ENCODE measurements at regions not wholly inside any gene's neighbourhood (a gene's known extent, or its start where the extent isn't known, plus 50 kb on each side); places are given as distances from the start of the nearest gene placed in this dataset.
"Not testable (repeated sequence)": the region's sequence is repeated elsewhere in the genome, so short reads cannot be mapped to it uniquely, and the experiment has no call there.

DNA sequence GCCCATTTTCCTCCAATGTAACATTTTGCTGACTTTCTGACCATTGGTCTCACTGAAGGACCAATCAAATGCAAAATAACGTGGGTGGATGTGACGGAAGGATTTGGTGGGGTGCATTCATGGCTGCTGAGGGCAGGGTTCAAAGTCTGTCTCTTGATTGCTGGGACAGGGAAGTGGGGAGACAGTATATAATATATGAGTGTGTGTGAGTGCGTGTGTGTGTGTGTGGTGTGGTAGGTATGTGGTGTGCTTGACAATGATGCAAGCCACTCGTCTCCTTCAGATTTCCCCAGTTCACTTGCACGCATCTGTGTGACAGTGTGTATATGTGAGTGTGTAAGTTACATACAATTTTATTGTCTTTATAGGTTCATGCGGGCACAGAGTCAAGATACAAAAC, 477.3 kb downstream of the DIRAS2 start:
- DNase-seq: no peak
- Mint-ChIP-seq H3K4me3 (no peak overlapping the region), H3K36me3 (no peaks in the 10 kb centered on the region), H3K4me1 (no peaks in the 10 kb centered on the region), H3K9me3 (no peaks in the 10 kb centered on the region), H3K27ac (no peak overlapping the region), H3K27me3 (peaks cover 4% of the 10 kb centered on the region)
- CTCF ChIA-PET: no interaction called here

DNA sequence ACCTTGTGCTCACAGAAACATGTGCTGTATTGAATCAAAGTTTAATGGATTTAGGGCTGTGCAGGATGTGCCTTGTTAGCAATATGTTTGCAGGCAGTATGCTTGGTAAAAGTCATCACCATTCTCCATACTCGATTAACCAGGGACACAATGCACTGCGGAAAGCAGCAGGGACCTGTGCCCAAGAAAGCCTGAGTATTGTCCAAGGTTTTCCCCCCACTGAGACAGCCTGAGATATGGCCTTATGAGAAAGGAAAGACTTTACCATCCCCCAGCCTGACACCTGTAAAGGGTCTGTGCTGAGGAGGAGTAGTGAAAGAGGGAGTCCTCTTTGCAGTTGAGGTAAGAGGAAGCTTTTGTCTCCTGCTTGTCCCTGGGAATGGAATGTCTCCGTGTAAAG, 476.2 kb downstream of the DIRAS2 start:
- H3K9me3 Mint-ChIP-seq, CTCF ChIA-PET, DNase-seq, H3K36me3 Mint-ChIP-seq, H3K27ac Mint-ChIP-seq, H3K4me1 Mint-ChIP-seq, H3K4me3 Mint-ChIP-seq: not testable (repeated sequence)
- H3K27me3 Mint-ChIP-seq: peaks cover 15% of the 10 kb centered on the region

DNA sequence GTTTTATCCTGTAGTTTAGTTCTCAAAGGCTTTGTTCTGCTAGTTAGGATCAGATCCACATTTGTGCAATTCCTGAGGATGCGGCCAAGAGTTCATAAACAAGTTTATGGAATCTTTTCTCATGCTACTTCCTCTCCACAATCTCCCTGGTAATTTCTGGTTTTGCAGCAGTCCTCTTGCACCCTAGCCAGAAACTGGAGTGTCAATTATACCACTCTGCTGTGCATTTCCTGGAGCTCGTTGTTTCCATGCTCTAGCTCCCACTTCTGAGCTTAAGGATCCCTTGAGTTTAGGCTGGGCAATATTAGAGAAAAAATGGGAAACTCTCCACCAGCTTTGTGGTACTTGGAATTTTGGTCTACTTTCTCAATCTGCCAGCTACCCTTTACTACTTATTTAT, 474.7 kb downstream of the DIRAS2 start:
- Mint-ChIP-seq H3K9me3 (no peaks in the 10 kb centered on the region), H3K4me1 (no peaks in the 10 kb centered on the region), H3K27ac (no peak overlapping the region), H3K4me3 (no peak overlapping the region), H3K27me3 (peaks cover 17% of the 10 kb centered on the region), H3K36me3 (no peaks in the 10 kb centered on the region)
- CTCF ChIA-PET: no interaction called here
- DNase-seq: no peak

DNA sequence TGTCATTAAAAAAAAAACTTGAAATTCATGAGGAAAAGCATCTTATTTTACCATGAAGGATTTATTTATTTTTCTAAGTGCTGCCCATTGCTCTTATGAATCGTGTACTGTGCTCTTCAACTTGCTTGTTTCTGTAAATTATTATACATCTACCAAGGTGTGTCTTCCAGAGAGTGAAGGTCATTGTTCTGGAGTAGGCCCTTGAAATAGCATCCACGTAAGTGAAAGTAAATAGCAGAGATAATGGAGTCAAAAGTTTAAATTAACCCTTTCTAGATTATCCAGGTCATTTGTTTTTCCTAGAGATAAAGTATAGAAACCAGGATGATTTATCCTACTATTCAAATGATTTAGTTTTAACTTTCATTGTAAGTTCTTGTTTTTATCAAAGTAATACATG, 473.1 kb downstream of the DIRAS2 start:
- H3K4me3 Mint-ChIP-seq: no peak overlapping the region
- CTCF ChIA-PET: no interaction called here
- no peak overlapping the region for H3K27ac Mint-ChIP-seq
- H3K9me3 Mint-ChIP-seq: no peaks in the 10 kb centered on the region
- H3K4me1 Mint-ChIP-seq: no peaks in the 10 kb centered on the region
- H3K36me3 Mint-ChIP-seq: no peaks in the 10 kb centered on the region
- H3K27me3 Mint-ChIP-seq: peaks cover 17% of the 10 kb centered on the region
- no peak for DNase-seq

DNA sequence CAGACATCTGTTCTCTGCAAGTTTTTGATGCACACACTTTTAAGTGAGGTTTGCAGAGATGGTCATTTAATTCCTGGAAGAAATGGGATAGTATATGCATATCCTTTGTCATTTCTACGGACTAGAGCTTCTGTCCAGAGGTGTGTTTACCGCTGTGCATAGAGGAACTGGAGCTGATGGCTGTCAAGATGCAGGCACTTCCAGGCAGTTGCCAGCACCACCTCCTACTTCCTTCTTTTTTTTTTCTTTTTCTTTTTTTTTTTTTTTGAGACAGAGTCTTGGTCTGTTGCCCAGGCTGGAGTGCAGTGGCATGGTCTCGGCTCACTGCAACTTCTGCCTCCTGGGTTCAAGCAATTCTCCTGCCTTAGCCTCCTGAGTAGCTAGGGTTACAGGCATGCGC, 468.7 kb downstream of the DIRAS2 start:
- not testable (repeated sequence) for H3K36me3 Mint-ChIP-seq, DNase-seq, H3K4me3 Mint-ChIP-seq, H3K4me1 Mint-ChIP-seq, H3K27ac Mint-ChIP-seq, H3K9me3 Mint-ChIP-seq
- peaks cover 20% of the 10 kb centered on the region for H3K27me3 Mint-ChIP-seq
- CTCF ChIA-PET: interaction anchor here (0.7 kb wide), 1 partner anchor 601 kb away, joined by 3 read pairs; no protein-coding TSS in a partner anchor

DNA sequence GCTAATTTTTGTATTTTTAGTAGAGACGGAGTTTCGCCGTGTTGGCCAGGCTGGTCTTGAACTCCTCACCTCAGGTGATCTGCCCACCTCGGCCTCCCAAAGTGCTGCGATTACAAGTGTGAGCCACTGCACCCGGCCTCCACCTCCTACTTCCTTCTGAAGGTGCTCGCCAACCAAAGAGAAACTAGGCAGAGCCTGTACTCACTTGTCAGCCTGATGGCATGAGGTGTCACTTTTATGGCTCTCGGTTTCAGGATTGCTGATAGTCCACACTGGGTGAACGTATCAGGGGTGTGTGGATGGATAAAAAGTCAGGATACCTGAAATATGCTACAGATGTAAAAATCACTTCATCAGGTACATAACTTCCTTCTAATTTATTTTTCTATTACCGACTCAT, 468.3 kb downstream of the DIRAS2 start:
- peaks cover 20% of the 10 kb centered on the region for H3K27me3 Mint-ChIP-seq
- not testable (repeated sequence) for H3K27ac Mint-ChIP-seq, H3K9me3 Mint-ChIP-seq, H3K4me1 Mint-ChIP-seq, DNase-seq, H3K4me3 Mint-ChIP-seq, H3K36me3 Mint-ChIP-seq
- CTCF ChIA-PET: interaction anchor here (0.7 kb wide), 1 partner anchor 600 kb away, joined by 3 read pairs; no protein-coding TSS in a partner anchor

DNA sequence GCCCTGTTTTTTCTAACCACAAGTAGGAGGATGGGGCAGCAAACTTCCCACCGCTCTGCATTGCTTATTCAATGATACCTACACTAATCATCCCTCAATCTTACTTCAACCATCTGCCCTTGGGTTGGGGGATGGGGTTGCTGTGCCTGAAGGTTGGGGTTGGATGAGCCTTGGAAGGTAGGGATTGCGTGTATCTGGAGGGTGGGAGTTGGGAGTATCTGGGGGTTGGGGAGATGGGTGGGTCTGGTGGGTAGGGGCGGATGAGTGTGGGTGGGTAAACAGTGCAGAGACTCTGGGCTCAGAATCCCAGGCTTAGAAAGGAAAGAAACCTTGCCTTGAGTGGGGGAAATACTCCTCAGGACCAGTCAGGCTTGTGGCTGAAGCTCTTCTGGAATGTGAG, 467.4 kb downstream of the DIRAS2 start:
- CTCF ChIA-PET: no interaction called here
- Mint-ChIP-seq H3K36me3 (no peaks in the 10 kb centered on the region), H3K27me3 (peaks cover 19% of the 10 kb centered on the region), H3K4me3 (no peak overlapping the region), H3K27ac (no peak overlapping the region), H3K4me1 (no peaks in the 10 kb centered on the region), H3K9me3 (no peaks in the 10 kb centered on the region)
- DNase-seq: no peak

DNA sequence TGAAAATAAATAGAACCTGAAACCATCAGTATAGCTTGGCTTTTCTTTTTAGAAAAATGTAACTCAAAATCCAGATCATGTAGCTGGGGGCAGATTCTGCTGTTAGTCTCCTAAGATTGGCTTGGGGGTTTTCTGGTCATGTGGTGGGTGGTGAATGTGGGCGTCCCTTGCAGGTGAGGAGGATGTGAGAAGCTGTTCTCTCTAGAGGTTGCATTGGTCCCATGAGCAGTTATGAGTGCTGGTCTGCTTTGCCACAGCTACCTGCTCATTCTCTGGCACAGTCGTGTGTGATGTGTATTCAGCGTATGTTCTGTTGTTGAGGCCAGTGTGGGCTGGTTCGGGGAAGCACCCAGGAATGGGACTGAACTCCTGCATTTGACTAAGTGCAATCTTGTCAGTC, 466.8 kb downstream of the DIRAS2 start:
- Mint-ChIP-seq H3K36me3 (no peaks in the 10 kb centered on the region), H3K27me3 (peaks cover 13% of the 10 kb centered on the region), H3K9me3 (no peaks in the 10 kb centered on the region), H3K27ac (no peak overlapping the region), H3K4me1 (no peaks in the 10 kb centered on the region), H3K4me3 (no peak overlapping the region)
- DNase-seq: no peak
- CTCF ChIA-PET: no interaction called here

DNA sequence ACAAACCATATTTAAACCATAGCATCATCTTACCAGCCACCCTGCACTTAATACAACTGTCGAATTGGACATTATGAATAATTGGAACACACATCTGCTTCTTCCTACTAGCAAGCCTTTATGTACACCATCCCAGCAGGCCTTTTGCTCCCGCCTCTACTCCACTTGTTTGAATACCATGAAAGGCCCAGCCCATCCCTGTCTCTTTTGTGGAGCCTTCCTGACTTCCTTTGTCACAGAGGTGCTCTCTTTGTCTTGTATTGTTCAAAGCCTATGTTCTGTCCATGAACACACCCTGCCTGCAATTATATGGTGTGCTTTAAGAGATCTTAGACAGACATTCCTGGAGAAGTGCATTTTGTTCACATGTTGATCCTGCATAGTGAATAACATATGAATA, 465.7 kb downstream of the DIRAS2 start:
- Mint-ChIP-seq H3K4me3 (no peak overlapping the region), H3K27ac (no peak overlapping the region), H3K36me3 (no peaks in the 10 kb centered on the region), H3K9me3 (no peaks in the 10 kb centered on the region), H3K4me1 (no peaks in the 10 kb centered on the region), H3K27me3 (peaks cover 6% of the 10 kb centered on the region)
- DNase-seq: no peak
- CTCF ChIA-PET: no interaction called here

DNA sequence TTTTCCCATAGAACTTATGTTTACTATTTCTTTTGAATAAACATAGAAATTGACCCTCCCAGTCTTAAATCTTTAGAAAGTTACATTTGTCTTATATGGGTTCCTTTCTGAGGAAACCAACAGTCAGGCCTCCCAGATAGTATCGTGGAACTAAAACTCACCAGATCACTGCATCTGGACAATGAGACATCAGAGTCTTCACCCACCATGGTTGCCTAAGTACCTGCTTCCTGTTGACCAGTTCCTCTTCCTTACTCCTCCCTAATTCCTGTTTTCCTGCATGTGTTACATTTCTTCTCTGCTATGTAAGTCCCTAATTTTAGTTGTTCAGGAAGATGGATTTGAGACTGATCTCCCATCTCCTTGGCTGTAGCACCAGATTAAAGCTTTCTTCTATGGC, 462.2 kb downstream of the DIRAS2 start:
- Mint-ChIP-seq H3K4me3 (no peak overlapping the region), H3K27ac (no peak overlapping the region), H3K27me3 (peaks cover 5% of the 10 kb centered on the region), H3K9me3 (no peaks in the 10 kb centered on the region), H3K36me3 (no peaks in the 10 kb centered on the region), H3K4me1 (no peaks in the 10 kb centered on the region)
- no peak for DNase-seq
- CTCF ChIA-PET: no interaction called here

DNA sequence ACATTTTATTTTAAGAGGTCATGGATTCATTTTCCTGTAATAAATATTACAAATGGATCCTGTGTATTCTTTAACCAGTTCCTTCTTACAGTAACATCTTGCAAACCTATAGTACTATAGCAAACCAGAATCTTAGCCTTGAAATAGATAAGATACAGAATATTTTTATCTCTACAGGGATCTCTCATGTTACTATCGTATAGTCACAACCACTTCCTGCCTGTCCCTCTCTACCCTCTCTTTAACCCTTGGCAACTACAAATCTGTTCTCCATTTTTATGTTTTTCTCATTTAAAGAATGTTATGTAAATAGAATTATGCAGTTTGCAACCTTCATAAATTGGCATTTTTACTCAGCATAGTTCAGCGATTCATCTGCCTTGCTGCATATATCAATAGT, 454.0 kb downstream of the DIRAS2 start:
- DNase-seq: no peak
- Mint-ChIP-seq H3K9me3 (peaks cover 8% of the 10 kb centered on the region), H3K27ac (no peak overlapping the region), H3K4me1 (peaks cover 40% of the 10 kb centered on the region), H3K36me3 (peaks cover 5% of the 10 kb centered on the region), H3K27me3 (peaks cover 9% of the 10 kb centered on the region), H3K4me3 (no peak overlapping the region)
- CTCF ChIA-PET: no interaction called here

DNA sequence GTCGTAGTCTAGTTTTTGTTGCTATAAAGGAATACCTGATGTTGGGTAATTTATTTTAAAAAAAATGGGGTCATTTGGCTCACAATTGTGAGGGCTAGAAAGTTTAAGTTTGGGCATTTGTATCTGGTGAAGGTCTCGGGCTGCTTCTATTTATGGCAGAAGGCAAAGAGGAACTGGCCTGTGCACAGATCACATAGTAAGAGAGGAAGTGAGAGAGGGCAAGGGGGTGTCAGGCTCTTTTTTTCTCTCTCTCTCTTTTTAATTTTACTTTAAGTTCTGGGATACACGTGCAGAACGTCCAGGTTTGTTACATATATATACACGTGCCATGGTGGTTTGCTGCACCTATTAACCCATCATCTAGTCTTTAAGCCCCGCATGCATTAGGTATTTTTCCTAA, 453.3 kb downstream of the DIRAS2 start:
- no peak overlapping the region for H3K4me3 Mint-ChIP-seq
- CTCF ChIA-PET: no interaction called here
- H3K36me3 Mint-ChIP-seq: peaks cover 5% of the 10 kb centered on the region
- peaks cover 9% of the 10 kb centered on the region for H3K27me3 Mint-ChIP-seq
- peaks cover 8% of the 10 kb centered on the region for H3K9me3 Mint-ChIP-seq
- DNase-seq: no peak
- peaks cover 40% of the 10 kb centered on the region for H3K4me1 Mint-ChIP-seq
- peak overlapping the region; percentile 16 for H3K27ac Mint-ChIP-seq

DNA sequence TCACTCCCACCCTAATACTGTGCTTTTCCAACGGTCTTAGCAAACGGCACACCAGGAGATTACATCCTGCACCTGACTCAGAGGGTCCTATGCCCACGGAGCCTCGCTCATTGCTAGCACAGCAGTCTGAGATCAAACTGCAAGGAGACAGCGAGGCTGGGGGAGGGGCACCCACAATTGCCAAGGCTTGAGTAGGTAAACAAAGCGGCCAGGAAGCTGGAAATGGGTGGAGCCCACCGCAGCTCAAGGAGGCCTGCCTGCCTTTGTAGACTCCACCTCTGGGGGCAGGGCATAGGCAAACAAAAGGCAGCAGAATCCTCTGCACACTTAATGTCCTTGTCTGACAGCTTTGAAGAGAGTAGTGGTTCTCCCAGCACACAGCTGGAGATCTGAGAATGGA, 450.2 kb downstream of the DIRAS2 start:
- CTCF ChIA-PET: interaction anchor here (1.1 kb wide), 1 partner anchor 53 kb away, joined by 3 read pairs; no protein-coding TSS in a partner anchor

DNA sequence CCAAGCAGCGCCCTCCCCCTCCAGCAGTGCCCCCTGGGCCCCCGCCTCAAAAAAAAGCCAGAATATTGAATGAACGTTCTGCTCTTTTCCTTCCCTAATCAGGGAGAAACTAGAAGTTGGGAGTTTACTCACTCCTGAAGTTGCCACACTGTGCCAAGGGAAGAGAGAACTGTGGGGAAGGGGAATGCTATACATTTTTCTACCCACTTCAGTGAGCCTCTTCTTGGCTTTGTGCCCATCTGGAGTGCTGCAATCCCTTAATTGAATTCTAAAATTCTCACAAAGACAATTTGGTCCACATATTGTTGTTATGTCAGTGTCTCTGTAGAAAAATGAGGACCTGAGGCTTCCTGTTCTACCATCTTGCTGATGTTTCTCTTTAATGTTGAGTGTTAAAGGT, 443.7 kb downstream of the DIRAS2 start:
- Mint-ChIP-seq H3K27ac (no peak overlapping the region), H3K9me3 (peaks cover 9% of the 10 kb centered on the region), H3K4me1 (no peaks in the 10 kb centered on the region), H3K4me3 (no peak overlapping the region), H3K36me3 (no peaks in the 10 kb centered on the region), H3K27me3 (peaks cover 13% of the 10 kb centered on the region)
- CTCF ChIA-PET: no interaction called here
- no peak for DNase-seq

More for the DNA sequence above, 450.2 kb downstream of the DIRAS2 start:
- peaks cover 14% of the 10 kb centered on the region for H3K9me3 Mint-ChIP-seq
- H3K27me3 Mint-ChIP-seq, H3K36me3 Mint-ChIP-seq, H3K4me3 Mint-ChIP-seq: not testable (repeated sequence)
- peak; percentile 82 for DNase-seq
- H3K27ac Mint-ChIP-seq: peak overlapping the region; percentile 75
- peaks cover 40% of the 10 kb centered on the region for H3K4me1 Mint-ChIP-seq

DNA sequence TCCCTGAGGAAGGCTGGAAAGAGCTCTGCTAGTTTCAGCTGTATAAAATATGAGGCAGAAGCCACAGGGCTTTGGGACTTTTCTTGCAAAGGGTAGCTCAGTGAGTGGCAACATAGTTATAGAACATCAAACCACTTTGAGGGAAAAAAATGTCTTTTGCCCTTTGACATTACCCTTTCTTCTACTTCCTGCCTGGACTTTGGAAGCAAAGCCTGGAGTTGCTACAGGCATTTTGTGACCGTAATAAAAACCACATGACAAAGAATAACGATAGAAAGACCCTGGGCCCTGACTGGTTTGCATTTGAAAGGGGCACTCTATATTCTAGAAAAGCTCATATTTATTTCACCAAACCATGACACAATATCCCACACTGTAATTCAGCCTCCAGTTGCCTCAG, 440.9 kb downstream of the DIRAS2 start:
- H3K36me3 Mint-ChIP-seq: no peaks in the 10 kb centered on the region
- DNase-seq: no peak
- CTCF ChIA-PET: interaction anchor here (0.7 to 0.8 kb wide), 2 partner anchors 599 to 669 kb away, joined by 3 read pairs; no protein-coding TSS in a partner anchor
- H3K27ac Mint-ChIP-seq: no peak overlapping the region
- peaks cover 16% of the 10 kb centered on the region for H3K27me3 Mint-ChIP-seq
- H3K4me1 Mint-ChIP-seq: no peaks in the 10 kb centered on the region
- peaks cover 3% of the 10 kb centered on the region for H3K9me3 Mint-ChIP-seq
- no peak overlapping the region for H3K4me3 Mint-ChIP-seq

Data from activated naive CD4-positive, alpha-beta T cell treated with anti-CD3 and anti-CD28 coated beads, Interleukin-2, amount 10 ng/mL, durations not matched to agents 7 days and 5 days (primary cell).